ENCODE measurements at regions not wholly inside any gene's neighbourhood (a gene's known extent, or its start where the extent isn't known, plus 50 kb on each side); places are given as distances from the start of the nearest gene placed in this dataset.
"Not testable (repeated sequence)": the region's sequence is repeated elsewhere in the genome, so short reads cannot be mapped to it uniquely, and the experiment has no call there.

DNA sequence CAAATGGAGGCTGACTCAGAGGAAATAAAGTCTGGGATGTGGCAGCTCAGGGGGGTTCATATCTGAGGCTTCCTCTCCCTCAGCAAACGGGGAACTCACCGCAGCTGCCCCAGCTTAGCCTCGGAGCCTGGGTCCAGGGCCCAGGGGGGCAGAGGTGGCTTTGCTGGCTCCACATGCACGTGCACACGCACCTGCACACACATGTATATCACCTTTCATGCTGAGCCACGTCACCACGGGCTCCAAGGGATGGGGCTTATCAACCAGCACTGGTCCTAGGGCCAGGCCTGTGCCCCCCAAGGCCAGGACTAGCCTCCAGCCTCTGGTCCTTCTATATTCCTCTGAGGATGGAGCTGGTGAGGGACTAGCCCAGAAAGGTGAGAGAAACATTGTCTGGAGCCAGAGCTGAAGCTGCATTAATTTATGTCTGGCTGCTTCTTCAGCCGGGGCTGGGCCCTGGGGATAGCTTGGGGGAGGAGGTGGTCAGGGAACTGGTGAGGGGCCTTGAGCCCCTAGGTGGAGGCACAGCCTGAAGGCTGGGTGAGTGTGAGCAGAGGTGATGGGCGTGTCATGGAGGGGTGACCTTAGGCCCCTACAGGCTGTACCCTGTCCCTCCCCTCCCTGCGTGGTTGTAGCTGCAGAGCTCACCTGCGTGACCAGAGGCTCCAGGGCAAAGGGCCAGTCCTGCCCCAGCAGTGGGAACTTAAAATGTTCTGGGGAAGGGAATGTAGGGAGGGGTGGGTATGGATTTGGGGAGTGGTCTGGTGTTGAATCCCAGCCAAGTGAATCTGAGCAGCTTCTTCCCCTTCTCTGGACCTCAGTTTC, 520.8 kb downstream of the PTPRU start:
- Histone ChIP-seq H3K27me3 (no peaks in the 10 kb centered on the region), H3K27ac (no peak overlapping the region), H3K4me3 (no peak overlapping the region), H3K4me1 (no peaks in the 10 kb centered on the region), H3K36me3 (no peaks in the 10 kb centered on the region), H3K9me3 (no peaks in the 10 kb centered on the region)
- TF ChIP-seq EP300 (IDR thresholded peaks at IDR 0.05) (no peak), CTCF (IDR thresholded peaks at IDR 0.05) (no peak), POLR2A (IDR thresholded peaks at IDR 0.05) (no peak)
- no peak for DNase-seq (ENCODE audit: low spot score in 2 of 2)
- 55 to 72% methylated on average over 10 to 11 of the region's 11 CpGs for WGBS, 2 donors

GRCh38 chr1:29756498-29756897, 520.2 kb downstream of the PTPRU start:
- Histone ChIP-seq H3K27me3 (no peaks in the 10 kb centered on the region), H3K9me3 (no peaks in the 10 kb centered on the region), H3K4me1 (no peaks in the 10 kb centered on the region), H3K36me3 (no peaks in the 10 kb centered on the region), H3K4me3 (no peak overlapping the region), H3K27ac (no peak overlapping the region)
- TF ChIP-seq EP300 (IDR thresholded peaks at IDR 0.05), result no peak
- TF ChIP-seq POLR2A (IDR thresholded peaks at IDR 0.05), result no peak
- TF ChIP-seq CTCF (IDR thresholded peaks at IDR 0.05), result no peak
- no peak for DNase-seq (ENCODE audit: low spot score in 2 of 2)
- WGBS, 2 donors, result 74 to 75% methylated on average over 5 of the region's 5 CpGs

GRCh38 chr1:29756085-29756484, 519.8 kb downstream of the PTPRU start:
- H3K36me3 ChIP-seq, result no peaks in the 10 kb centered on the region
- no peaks in the 10 kb centered on the region for H3K27me3 ChIP-seq
- H3K4me3 ChIP-seq, result no peak overlapping the region
- 63 to 66% methylated on average over 5 of the region's 5 CpGs for WGBS, 2 donors
- no peaks in the 10 kb centered on the region for H3K9me3 ChIP-seq
- H3K4me1 ChIP-seq, result no peaks in the 10 kb centered on the region
- no peak overlapping the region for H3K27ac ChIP-seq
- DNase-seq (ENCODE audit: low spot score in 2 of 2), result no peak
- TF ChIP-seq EP300 (IDR thresholded peaks at IDR 0.05), result no peak
- no peak for TF ChIP-seq CTCF (IDR thresholded peaks at IDR 0.05)
- TF ChIP-seq POLR2A (IDR thresholded peaks at IDR 0.05), result no peak

DNA sequence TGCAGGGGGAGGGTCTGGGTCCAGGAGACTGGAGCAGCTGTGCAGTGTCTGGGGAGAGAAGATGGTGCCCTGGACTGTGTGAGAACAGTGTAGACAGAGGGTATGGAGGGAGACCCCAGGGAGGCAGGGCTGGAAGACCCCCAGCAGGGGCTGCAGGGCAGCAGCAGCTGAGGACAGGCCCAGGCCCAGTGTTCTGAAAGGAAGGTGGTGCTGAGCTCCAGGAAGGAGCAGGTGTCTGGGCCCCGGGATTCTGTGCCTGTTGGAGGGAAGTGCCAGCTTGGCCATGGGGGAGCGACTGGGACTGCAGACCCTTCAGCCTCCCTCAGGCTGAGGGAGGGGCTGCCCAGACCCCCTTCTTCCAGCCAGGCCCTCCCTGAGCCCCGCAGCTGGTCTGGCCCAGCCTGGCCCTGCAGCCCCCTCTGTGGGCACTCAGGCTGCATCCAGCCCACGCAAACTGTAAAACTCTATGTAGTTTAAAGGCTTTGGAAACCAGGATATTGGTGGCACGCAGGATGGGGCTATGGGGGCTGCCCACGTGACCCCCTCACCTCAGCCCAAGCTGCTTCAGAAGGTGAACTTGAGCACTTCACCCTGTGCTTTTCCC, 519.2 kb downstream of the PTPRU start:
- H3K27me3 ChIP-seq; DNase-seq (ENCODE audit: low spot score in 2 of 2); H3K27ac ChIP-seq; H3K36me3 ChIP-seq; H3K9me3 ChIP-seq; H3K4me1 ChIP-seq; H3K4me3 ChIP-seq: not testable (repeated sequence)
- 70 to 100% methylated on average over 1 to 4 of the region's 6 CpGs for WGBS, 2 donors

- H3K36me3 ChIP-seq, result no peaks in the 10 kb centered on the region
- no peaks in the 10 kb centered on the region for H3K9me3 ChIP-seq
- H3K4me1 ChIP-seq, result no peaks in the 10 kb centered on the region
- no peak for TF ChIP-seq CTCF (IDR thresholded peaks at IDR 0.05)
- H3K4me3 ChIP-seq, result no peak overlapping the region
- no peaks in the 10 kb centered on the region for H3K27me3 ChIP-seq
- no peak overlapping the region for H3K27ac ChIP-seq
- DNase-seq (ENCODE audit: low spot score in 2 of 2), result no peak
- 70 to 76% methylated on average over 14 of the region's 14 CpGs for WGBS, 2 donors
Observed at GRCh38 chr1:29754573-29755375, 518.5 kb downstream of the PTPRU start.
